D721Med (cell line): ENCODE measurements at regions not wholly inside any gene's neighbourhood (a gene's known extent, or its start where the extent isn't known, plus 50 kb on each side); places are given as distances from the start of the nearest gene placed in this dataset.

Experiments
- DNase-seq: peaks from one replicate; pipeline ENCODE4 v3.0.0; 2011; ENCODE audit warnings: low spot score; ENCODE audit not compliant: insufficient read length
- FAIRE-seq: peaks from 2 replicates; lab custom pipeline; 2011; peaks lifted over from hg19 to GRCh38; lab: Jason Lieb, UNC
- TF ChIP-seq, protein P1 (sequence below): IDR thresholded peaks from 2 replicates; pipeline ENCODE4 v1.5.1; 2012; ENCODE audit warnings: mild to moderate bottlenecking, control low read depth; ENCODE audit not compliant: insufficient read depth; ENCODE audit errors: missing control alignments

DNA sequence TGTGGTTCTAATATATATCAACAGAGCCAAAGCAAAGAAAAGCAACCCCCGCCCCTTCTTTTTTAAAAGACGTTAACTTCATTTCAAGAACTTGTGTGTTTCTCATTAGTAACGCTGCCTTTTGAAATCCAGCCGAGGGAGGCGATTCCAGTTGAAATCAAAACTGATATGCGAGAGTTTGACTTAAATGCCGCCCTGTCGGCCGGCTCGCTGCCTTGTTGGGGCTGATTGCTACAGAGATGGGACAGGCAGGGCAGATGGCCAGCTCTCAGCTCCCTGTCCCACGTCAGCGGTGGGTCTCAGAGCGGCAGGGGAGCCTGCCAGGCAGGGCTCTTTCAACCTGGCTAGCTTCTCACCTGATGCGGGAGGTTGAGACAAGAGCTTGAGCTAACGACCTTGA lies 51.9 kb upstream of the ALX4 start:
- TF ChIP-seq, protein P1, sequence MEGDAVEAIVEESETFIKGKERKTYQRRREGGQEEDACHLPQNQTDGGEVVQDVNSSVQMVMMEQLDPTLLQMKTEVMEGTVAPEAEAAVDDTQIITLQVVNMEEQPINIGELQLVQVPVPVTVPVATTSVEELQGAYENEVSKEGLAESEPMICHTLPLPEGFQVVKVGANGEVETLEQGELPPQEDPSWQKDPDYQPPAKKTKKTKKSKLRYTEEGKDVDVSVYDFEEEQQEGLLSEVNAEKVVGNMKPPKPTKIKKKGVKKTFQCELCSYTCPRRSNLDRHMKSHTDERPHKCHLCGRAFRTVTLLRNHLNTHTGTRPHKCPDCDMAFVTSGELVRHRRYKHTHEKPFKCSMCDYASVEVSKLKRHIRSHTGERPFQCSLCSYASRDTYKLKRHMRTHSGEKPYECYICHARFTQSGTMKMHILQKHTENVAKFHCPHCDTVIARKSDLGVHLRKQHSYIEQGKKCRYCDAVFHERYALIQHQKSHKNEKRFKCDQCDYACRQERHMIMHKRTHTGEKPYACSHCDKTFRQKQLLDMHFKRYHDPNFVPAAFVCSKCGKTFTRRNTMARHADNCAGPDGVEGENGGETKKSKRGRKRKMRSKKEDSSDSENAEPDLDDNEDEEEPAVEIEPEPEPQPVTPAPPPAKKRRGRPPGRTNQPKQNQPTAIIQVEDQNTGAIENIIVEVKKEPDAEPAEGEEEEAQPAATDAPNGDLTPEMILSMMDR, result no peak
- no peak for DNase-seq
- FAIRE-seq, result no peak

DNA sequence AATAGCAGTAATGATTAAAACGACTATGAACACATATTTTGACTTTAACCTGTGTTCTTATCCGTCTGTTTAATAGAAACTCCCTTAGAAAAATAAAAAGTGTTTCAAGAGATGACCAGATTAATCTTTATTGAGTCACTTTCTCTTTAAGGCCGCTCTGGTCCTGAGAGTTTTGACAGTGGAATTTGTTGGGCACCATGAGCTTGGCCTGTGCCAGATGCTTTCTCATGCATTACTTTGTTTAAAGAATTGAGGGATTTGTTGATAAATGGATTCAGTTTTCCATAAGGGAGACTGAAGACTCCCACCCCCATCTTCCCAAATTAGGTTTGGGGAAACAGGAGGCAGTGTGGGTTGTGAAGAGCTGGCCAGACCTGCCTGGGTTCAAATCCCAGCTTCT lies 53.2 kb upstream of the ALX4 start:
- DNase-seq (no peak), FAIRE-seq (no peak)
- TF ChIP-seq, protein P1, result no peak

DNA sequence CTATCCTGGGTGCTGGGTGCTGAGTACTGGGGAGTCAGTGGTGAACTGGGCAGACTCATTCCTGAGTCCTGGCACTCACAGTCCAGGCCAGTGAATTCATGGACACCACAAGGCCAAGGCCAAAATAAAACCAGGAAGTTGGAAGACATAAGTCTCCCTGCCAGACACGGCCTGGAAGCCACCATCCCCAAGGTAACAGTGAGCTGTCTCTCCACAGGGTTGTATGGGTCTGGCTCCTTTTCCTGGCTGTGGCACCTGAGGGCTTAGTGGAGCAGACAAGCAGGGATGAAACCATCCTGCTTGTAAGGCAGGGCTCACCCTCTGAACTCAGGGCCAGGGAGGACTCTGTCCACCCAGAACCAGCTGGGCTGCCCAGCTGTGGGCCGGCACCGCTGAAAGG lies 54.7 kb upstream of the ALX4 start:
- TF ChIP-seq, protein P1, result no peak
- FAIRE-seq, result no peak
- DNase-seq, result no peak

DNA sequence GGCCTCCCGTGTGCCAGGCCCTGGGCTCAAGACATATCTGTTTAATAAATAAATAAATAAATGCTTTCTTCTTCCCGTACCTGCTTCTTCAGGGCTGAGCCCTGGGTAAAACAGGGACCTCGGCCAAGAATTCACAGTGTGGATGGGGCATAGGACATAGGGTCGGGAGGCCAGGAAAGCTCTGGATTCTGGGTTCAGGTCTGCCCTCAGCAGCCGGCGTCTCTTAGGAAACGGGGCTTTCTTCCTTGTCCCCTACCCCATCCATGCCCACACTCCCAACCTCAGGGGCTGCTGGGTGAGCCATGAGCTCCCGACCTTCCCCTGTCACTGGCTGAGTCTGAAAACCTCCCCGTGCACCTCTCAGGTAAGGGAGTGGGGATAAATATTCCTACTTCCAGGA lies 55.7 kb upstream of the ALX4 start:
- TF ChIP-seq, protein P1, result no peak
- no peak for DNase-seq
- no peak for FAIRE-seq

DNA sequence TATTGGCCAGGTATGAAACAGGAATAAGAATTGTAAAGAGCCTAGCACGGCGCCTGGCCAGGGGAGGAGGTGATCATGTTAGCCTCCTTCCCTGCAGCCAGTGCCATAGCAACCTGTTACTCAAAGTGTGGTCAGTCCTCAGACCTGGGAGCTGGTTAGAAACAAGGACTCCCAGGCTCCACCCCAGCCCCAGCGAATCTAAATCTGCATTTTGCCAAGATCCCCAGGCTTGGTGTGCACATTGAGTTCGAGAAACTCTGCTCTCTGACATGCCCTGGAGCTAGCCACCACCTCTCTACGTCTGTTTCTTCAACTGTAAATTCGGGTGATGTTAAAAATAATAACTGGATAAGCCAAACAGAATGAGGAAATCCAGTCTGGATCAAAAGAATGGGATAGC lies 56.1 kb upstream of the ALX4 start:
- TF ChIP-seq, protein P1, result no peak
- DNase-seq, result no peak
- no peak for FAIRE-seq

DNA sequence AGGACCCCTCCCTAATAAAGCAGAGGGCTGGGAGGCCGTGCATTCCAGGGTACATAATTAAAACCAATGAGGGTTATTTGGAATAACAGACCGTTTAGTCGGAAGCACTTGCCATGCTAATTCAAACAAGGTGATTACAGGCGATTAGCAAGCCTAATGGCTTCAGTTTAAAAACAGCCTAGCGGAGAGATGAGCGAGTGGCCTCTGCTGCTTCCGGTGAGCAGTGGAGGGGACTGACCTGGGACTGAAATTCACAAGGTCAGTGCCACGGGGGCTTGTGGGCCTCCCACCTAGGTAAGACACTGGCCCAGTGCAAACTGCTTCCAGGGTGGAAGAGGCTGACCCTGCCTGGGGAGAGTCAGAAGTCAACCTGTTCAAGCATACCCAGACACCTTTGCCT lies 56.8 kb upstream of the ALX4 start:
- peak; percentile 30 for DNase-seq
- no peak for FAIRE-seq
- TF ChIP-seq, protein P1, result no peak

DNA sequence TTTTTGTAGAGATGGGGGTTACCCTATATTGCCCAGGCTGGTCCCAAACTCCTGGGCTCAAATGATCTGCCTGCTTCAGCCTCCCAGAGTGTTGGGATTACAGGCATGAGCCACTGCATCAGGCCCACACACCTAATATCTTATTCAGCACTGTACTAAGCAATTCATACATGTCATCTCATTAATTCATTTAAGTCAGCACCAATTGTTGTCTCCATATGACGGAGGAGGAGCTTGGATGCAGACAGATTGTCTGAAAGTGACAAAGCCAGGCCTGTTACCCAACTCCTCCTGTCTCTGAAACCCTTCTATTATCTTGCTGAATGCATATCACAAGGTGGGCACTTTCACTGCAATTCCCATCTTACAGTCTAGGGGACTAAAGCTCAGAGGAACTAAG lies 57.5 kb upstream of the ALX4 start:
- FAIRE-seq (no peak), DNase-seq (no peak)
- TF ChIP-seq, protein P1, result no peak
